Adrenal gland (tissue), 5 donors: ENCODE measurements at regions not wholly inside any gene's neighbourhood (a gene's known extent, or its start where the extent isn't known, plus 50 kb on each side); places are given as distances from the start of the nearest gene placed in this dataset.

Experiments used
- POLR2A ChIP-seq, 2 donors: fragments of 450-650 bp; IDR thresholded peaks; one replicate each; pipeline ENCODE4 v1.6.1; 2017; ENCODE audit warnings: antibody characterized with exemption in 2 of 2, mild to moderate bottlenecking in 2 of 2, moderate library complexity in 1 of 2
- TF ChIP-seq, protein P1 (sequence below), 6 experiments: fragments of 450-650 bp in 4 of 6; fragments of 200-600 bp in 2 of 6; sonication (generic) in 1 of 6; IDR thresholded peaks; 1 replicate in 5 of 6; 2 replicates in 1 of 6; pipeline versions ENCODE4 v1.5.1 to v1.8.0; 2016 to 2021; ENCODE audit warnings: antibody characterized with exemption in 6 of 6, mild to moderate bottlenecking in 2 of 6, moderate library complexity in 1 of 6
- donor health status: DM: no; HTN: no; CAD: no.

DNA sequence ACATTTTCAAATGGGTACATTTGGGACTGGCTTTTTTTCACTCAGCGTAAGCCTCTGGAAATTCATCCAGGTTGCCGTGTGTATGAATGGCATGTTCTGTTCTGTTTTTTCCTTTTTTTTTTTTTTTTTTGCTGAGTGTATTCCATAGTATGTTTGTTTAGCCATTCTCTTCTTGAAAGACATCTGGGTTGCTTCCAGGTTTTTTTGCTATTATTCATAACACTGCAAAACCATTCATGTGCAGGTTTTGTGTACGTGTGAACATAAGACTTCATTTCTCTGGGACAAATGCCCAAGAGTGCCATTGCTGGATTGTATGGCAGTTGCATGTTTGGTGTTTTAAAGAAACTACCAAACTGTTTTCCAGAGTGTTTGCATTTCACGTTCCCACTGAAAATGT, 335.9 kb upstream of the TNRC6C start:
- TF ChIP-seq, protein P1, sequence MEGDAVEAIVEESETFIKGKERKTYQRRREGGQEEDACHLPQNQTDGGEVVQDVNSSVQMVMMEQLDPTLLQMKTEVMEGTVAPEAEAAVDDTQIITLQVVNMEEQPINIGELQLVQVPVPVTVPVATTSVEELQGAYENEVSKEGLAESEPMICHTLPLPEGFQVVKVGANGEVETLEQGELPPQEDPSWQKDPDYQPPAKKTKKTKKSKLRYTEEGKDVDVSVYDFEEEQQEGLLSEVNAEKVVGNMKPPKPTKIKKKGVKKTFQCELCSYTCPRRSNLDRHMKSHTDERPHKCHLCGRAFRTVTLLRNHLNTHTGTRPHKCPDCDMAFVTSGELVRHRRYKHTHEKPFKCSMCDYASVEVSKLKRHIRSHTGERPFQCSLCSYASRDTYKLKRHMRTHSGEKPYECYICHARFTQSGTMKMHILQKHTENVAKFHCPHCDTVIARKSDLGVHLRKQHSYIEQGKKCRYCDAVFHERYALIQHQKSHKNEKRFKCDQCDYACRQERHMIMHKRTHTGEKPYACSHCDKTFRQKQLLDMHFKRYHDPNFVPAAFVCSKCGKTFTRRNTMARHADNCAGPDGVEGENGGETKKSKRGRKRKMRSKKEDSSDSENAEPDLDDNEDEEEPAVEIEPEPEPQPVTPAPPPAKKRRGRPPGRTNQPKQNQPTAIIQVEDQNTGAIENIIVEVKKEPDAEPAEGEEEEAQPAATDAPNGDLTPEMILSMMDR (IDR thresholded peaks at IDR 0.05): no peak
- no peak for TF ChIP-seq POLR2A (IDR thresholded peaks at IDR 0.05)
